PC-9 (cell line): ENCODE measurements at regions not wholly inside any gene's neighbourhood (a gene's known extent, or its start where the extent isn't known, plus 50 kb on each side); places are given as distances from the start of the nearest gene placed in this dataset.

Source experiments
- BruUV-seq: library from RNA; stranded (reverse); fragments of 400-500 nt; replicated peaks from 2 replicates; lab custom pipeline; 2021; lab: Mats Ljungman, UMichigan
- CTCF ChIA-PET: fragments of 300-600 bp; sonication (Branson Sonifier 250); formaldehyde crosslinking; loops from one replicate; lab custom pipeline; 2022; ENCODE audit warnings: antibody characterized with exemption; lab: Charles Lee
- POLR2A ChIA-PET: fragments of 300-600 bp; sonication (Branson Sonifier 250); formaldehyde crosslinking; loops from one replicate; lab custom pipeline; 2022; ENCODE audit warnings: antibody characterized with exemption; ENCODE audit not compliant: unreplicated experiment; lab: Charles Lee
- DNase-seq, 2 experiments: peaks; one replicate each; pipeline versions ENCODE4 v3.0.0 to v3.0.0-alpha.2; 2015 to 2022; ENCODE audit warnings: mixed read lengths in 1 of 2
- H2AFZ ChIP-seq: fragments of 200-600 bp; sonication (generic); 2 replicates; pipeline ENCODE4 v1.8.1; 2017; ENCODE audit warnings: antibody characterized with exemption
- H3F3A ChIP-seq: fragments of 200-600 bp; sonication (generic); 2 replicates; pipeline ENCODE4 v1.8.1; 2017; ENCODE audit warnings: antibody characterized with exemption, mild to moderate bottlenecking, low read depth; ENCODE audit not compliant: insufficient read depth
- H3K27ac ChIP-seq: fragments of 200-600 bp; sonication (generic); 2 replicates; pipeline ENCODE4 v1.6.1; 2016; ENCODE audit warnings: mixed run types
- H3K27me3 ChIP-seq: fragments of 200-600 bp; sonication (generic); 2 replicates; pipeline ENCODE4 v1.6.1; 2016; ENCODE audit warnings: low read depth, mixed run types; ENCODE audit not compliant: insufficient read depth
- H3K36me3 ChIP-seq: fragments of 200-600 bp; sonication (generic); 2 replicates; pipeline ENCODE4 v1.6.1; 2016; ENCODE audit warnings: low read depth, mixed run types
- H3K4me1 ChIP-seq: fragments of 200-600 bp; sonication (generic); replicated peaks from 2 replicates; pipeline ENCODE4 v1.6.1; 2016; ENCODE audit warnings: mixed run types; ENCODE audit not compliant: insufficient read depth
- H3K4me2 ChIP-seq: fragments of 200-600 bp; sonication (generic); 2 replicates; pipeline ENCODE4 v1.6.1; 2017; ENCODE audit warnings: mixed run types
- H3K4me3 ChIP-seq: fragments of 200-600 bp; sonication (generic); 2 replicates; pipeline ENCODE4 v1.6.1; 2016; ENCODE audit warnings: mixed run types
- H3K79me2 ChIP-seq: fragments of 200-600 bp; sonication (generic); 2 replicates; pipeline ENCODE4 v1.6.1; 2017; ENCODE audit warnings: low read depth, mixed run types
- H3K9me2 ChIP-seq: fragments of 200-600 bp; sonication (generic); 2 replicates; pipeline ENCODE4 v1.8.1; 2017; ENCODE audit warnings: mild to moderate bottlenecking; ENCODE audit not compliant: insufficient read depth
- H3K9me3 ChIP-seq: fragments of 200-600 bp; sonication (generic); 2 replicates; pipeline ENCODE4 v1.8.1; 2016; ENCODE audit warnings: low read depth; ENCODE audit not compliant: insufficient read depth
- H4K20me1 ChIP-seq: fragments of 200-600 bp; sonication (generic); 2 replicates; pipeline ENCODE4 v1.8.1; 2017; ENCODE audit not compliant: insufficient read depth
- EZH2 ChIP-seq: fragments of 200-600 bp; sonication (generic); IDR thresholded peaks from 2 replicates; pipeline ENCODE4 v1.8.0; 2017; ENCODE audit warnings: antibody characterized with exemption, low read depth
- intact Hi-C: fragments of 100-400 bp; cut with micrococcal nuclease; formaldehyde crosslinking; loops from one replicate; pipeline ENCODE4 v1.10.0; 2022; ENCODE audit not compliant: unreplicated experiment
- TF ChIP-seq, protein P1 (sequence below): fragments of 200-600 bp; sonication (generic); conservative IDR thresholded peaks from 2 replicates; pipeline ENCODE4 v1.6.1; 2017; ENCODE audit warnings: mixed run types, antibody characterized with exemption, mild to moderate bottlenecking, moderate library complexity

DNA sequence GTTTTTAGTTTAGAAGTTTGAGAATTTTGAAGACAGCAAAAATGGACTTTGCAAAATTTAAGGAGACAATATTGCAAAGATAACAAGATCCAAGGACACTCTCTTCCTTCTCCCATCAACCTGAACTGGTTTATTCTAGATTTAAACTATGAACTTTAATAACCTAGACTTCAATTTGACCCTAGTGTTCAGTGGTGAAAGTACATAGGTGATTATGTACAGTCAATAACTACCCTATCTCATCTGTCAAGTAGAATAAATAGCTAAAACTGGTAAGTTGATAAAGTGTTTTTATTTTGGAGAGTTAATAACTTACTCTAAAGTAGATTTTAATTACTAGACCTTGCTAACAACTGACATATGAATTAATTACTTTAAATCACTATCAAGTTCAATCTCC is 52.9 kb upstream of the NFE2L2 start:
- no peak overlapping the region for H2AFZ ChIP-seq
- no peaks in the 10 kb centered on the region for H3K36me3 ChIP-seq
- H3K9me3 ChIP-seq, result no peaks in the 10 kb centered on the region
- H3K4me2 ChIP-seq, result no peak overlapping the region
- H3F3A ChIP-seq, result no peaks in the 10 kb centered on the region
- H3K9me2 ChIP-seq, result no peaks in the 10 kb centered on the region
- H3K4me1 ChIP-seq, result peaks cover 8% of the 10 kb centered on the region
- no peak for DNase-seq
- H3K4me3 ChIP-seq, result no peak overlapping the region
- no peaks in the 10 kb centered on the region for H3K79me2 ChIP-seq
- intact Hi-C loops, result no loop called here
- no TSS peak for BruUV-seq
- H3K27me3 ChIP-seq, result no peaks in the 10 kb centered on the region
- ChIA-PET CTCF (no interaction called here), POLR2A (interaction anchor here (0.7 kb wide), 1 partner anchor 152 kb away, joined by 3 read pairs; no protein-coding TSS in a partner anchor)
- no peak overlapping the region for H3K27ac ChIP-seq
- no peaks in the 10 kb centered on the region for H4K20me1 ChIP-seq
- TF ChIP-seq EZH2, result no peak

GRCh38 chr2:177317857-177318256 is 53.3 kb upstream of the NFE2L2 start:
- no peak for TF ChIP-seq EZH2
- TF ChIP-seq, protein P1, sequence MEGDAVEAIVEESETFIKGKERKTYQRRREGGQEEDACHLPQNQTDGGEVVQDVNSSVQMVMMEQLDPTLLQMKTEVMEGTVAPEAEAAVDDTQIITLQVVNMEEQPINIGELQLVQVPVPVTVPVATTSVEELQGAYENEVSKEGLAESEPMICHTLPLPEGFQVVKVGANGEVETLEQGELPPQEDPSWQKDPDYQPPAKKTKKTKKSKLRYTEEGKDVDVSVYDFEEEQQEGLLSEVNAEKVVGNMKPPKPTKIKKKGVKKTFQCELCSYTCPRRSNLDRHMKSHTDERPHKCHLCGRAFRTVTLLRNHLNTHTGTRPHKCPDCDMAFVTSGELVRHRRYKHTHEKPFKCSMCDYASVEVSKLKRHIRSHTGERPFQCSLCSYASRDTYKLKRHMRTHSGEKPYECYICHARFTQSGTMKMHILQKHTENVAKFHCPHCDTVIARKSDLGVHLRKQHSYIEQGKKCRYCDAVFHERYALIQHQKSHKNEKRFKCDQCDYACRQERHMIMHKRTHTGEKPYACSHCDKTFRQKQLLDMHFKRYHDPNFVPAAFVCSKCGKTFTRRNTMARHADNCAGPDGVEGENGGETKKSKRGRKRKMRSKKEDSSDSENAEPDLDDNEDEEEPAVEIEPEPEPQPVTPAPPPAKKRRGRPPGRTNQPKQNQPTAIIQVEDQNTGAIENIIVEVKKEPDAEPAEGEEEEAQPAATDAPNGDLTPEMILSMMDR, result no peak
- POLR2A ChIA-PET, result interaction anchor here (0.7 kb wide), 1 partner anchor 152 kb away, joined by 3 read pairs; no protein-coding TSS in a partner anchor

DNA sequence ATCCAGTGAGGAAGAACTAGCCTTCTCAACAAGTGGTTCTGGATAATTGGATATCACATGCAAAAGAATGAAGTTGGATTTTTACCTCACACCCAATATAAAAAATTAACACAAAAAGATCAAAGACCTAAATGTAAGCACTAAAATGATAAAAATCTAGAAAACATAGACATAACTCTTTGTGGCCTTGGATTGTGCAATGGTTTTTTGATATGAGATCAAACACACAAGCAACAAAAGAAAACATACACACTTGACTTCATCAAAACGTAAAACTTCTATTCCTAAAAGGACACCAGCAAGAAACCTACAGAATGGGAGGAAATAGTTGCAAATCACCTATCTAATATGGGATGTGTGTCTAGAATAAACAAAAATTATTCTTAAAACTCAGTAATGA is 54.1 kb upstream of the NFE2L2 start:
- Histone ChIP-seq H4K20me1 (no peaks in the 10 kb centered on the region), H3K4me2 (no peak overlapping the region), H3K4me1 (peaks cover 8% of the 10 kb centered on the region), H3F3A (no peaks in the 10 kb centered on the region), H3K79me2 (no peaks in the 10 kb centered on the region), H3K9me2 (no peaks in the 10 kb centered on the region), H2AFZ (no peak overlapping the region), H3K4me3 (no peak overlapping the region), H3K36me3 (no peaks in the 10 kb centered on the region), H3K27me3 (no peaks in the 10 kb centered on the region), H3K27ac (no peak overlapping the region), H3K9me3 (no peaks in the 10 kb centered on the region)
- ChIA-PET CTCF (no interaction called here), POLR2A (no interaction called here)
- intact Hi-C loops, result no loop called here
- TF ChIP-seq, protein P1, result no peak
- TF ChIP-seq EZH2, result no peak
- no TSS peak for BruUV-seq
- DNase-seq, result no peak

More at GRCh38 chr2:177317857-177318256, 53.3 kb upstream of the NFE2L2 start:
- no peak overlapping the region for H2AFZ ChIP-seq
- H3K4me1 ChIP-seq, result peaks cover 8% of the 10 kb centered on the region
- H3K36me3 ChIP-seq, result no peaks in the 10 kb centered on the region
- CTCF ChIA-PET, result no interaction called here
- no TSS peak for BruUV-seq
- no peak overlapping the region for H3K4me2 ChIP-seq
- no peak overlapping the region for H3K27ac ChIP-seq
- no peaks in the 10 kb centered on the region for H3K9me3 ChIP-seq
- DNase-seq, result no peak
- no peak overlapping the region for H3K4me3 ChIP-seq
- no peaks in the 10 kb centered on the region for H3K27me3 ChIP-seq
- H3K9me2 ChIP-seq, result no peaks in the 10 kb centered on the region
- H3K79me2 ChIP-seq, result no peaks in the 10 kb centered on the region
- H3F3A ChIP-seq, result no peaks in the 10 kb centered on the region
- intact Hi-C loops, result no loop called here
- H4K20me1 ChIP-seq, result no peaks in the 10 kb centered on the region

DNA sequence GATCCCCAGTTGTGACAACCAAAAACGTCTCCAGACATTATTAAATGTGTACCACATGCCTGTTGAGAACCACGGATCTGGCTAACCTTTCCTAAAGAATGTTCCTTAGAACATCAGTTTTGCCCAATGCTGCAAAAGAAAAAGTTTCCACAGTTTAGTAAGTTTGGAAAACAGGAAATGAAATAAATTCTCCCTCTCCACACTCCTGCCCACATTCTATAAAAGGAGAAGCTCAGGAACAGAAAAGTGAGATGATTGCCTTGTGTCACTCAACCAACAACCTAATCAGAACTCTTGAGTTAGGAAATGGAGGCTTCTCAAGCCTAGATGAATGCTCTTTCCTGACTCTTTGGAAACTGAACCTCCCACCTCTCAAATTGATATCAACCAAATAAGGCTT is 56.1 kb upstream of the NFE2L2 start:
- TF ChIP-seq, protein P1, result no peak
- no peak for TF ChIP-seq EZH2
- H3F3A ChIP-seq, result no peaks in the 10 kb centered on the region
- no peaks in the 10 kb centered on the region; the same call in 1 of the 2 replicates for H3K4me1 ChIP-seq
- no peak overlapping the region for H2AFZ ChIP-seq
- H3K9me2 ChIP-seq, result no peaks in the 10 kb centered on the region
- H3K27ac ChIP-seq, result no peak overlapping the region
- intact Hi-C loops, result no loop called here
- H3K4me3 ChIP-seq, result no peak overlapping the region
- no peak overlapping the region for H3K4me2 ChIP-seq
- no peak for DNase-seq
- no peaks in the 10 kb centered on the region for H3K79me2 ChIP-seq
- no peaks in the 10 kb centered on the region for H3K9me3 ChIP-seq
- no peaks in the 10 kb centered on the region for H3K36me3 ChIP-seq
- ChIA-PET POLR2A (no interaction called here), CTCF (interaction anchor here (0.6 kb wide), 1 partner anchor 479 kb away, joined by 9 read pairs; no protein-coding TSS in a partner anchor)
- H3K27me3 ChIP-seq, result no peaks in the 10 kb centered on the region
- H4K20me1 ChIP-seq, result no peaks in the 10 kb centered on the region
- no TSS peak for BruUV-seq
